IMR-90 (cell line): ENCODE measurements at regions not wholly inside any gene's neighbourhood (a gene's known extent, or its start where the extent isn't known, plus 50 kb on each side); places are given as distances from the start of the nearest gene placed in this dataset.

ENCODE experiments used
- ATAC-seq: fragments of 200-7000 bp; cut with Tn5 transposase; 2 replicates; pipeline ENCODE4 v1.9.1; 2020; ENCODE audit warnings: low read depth, mild to moderate bottlenecking, moderate library complexity
- BruUV-seq: library from RNA; stranded (reverse); fragments of 400-500 nt; replicated peaks from 2 replicates; lab custom pipeline; 2021; lab: Mats Ljungman, UMichigan
- CTCF ChIA-PET: fragments of 300-600 bp; formaldehyde crosslinking; extraction: SDS; loops from one replicate; lab custom pipeline; 2021; ENCODE audit warnings: antibody characterized with exemption; lab: Yijun Ruan, JAX
- POLR2A ChIA-PET: fragments of 300-600 bp; sonication (Branson Sonifier 250); formaldehyde crosslinking; loops from one replicate; lab custom pipeline; 2022; ENCODE audit warnings: antibody characterized with exemption; ENCODE audit not compliant: unreplicated experiment; lab: Charles Lee
- DNase-seq: peaks from one replicate; pipeline ENCODE4 v3.0.0; 2013
- H2AFZ ChIP-seq: replicated peaks from 2 replicates; pipeline ENCODE3; 2013; ENCODE audit warnings: low read length, mild to moderate bottlenecking; ENCODE audit not compliant: poor library complexity
- H2AK5ac ChIP-seq: 2 replicates; pipeline ENCODE4 v1.6.1; 2013; ENCODE audit warnings: low read depth, low read length, inconsistent platforms
- H2AK9ac ChIP-seq: replicated peaks from 2 replicates; pipeline ENCODE3; 2013; ENCODE audit warnings: mild to moderate bottlenecking, low read depth, low read length, moderate library complexity; ENCODE audit not compliant: poor library complexity
- H2BK120ac ChIP-seq: 2 replicates; pipeline ENCODE4 v1.6.1; 2013; ENCODE audit warnings: low read depth, low read length, inconsistent platforms
- H2BK15ac ChIP-seq: 3 replicates; pipeline ENCODE4 v1.6.1; 2013; ENCODE audit warnings: low read depth, low read length, inconsistent platforms
- H2BK20ac ChIP-seq: 2 replicates; pipeline ENCODE4 v1.6.1; 2013; ENCODE audit warnings: low read depth, mild to moderate bottlenecking, inconsistent platforms, low read length, moderate library complexity
- H2BK5ac ChIP-seq: 2 replicates; pipeline ENCODE4 v1.6.1; 2013; ENCODE audit warnings: mild to moderate bottlenecking, low read depth, low read length, inconsistent platforms; ENCODE audit not compliant: poor library complexity, severe bottlenecking
- H3K14ac ChIP-seq: replicated peaks from 2 replicates; pipeline ENCODE4 v1.6.1; 2013; ENCODE audit warnings: low read depth, low read length, inconsistent platforms
- H3K18ac ChIP-seq: 2 replicates; pipeline ENCODE4 v1.6.1; 2013; ENCODE audit warnings: low read depth, low read length, control low read depth
- H3K23ac ChIP-seq: 2 replicates; pipeline ENCODE4 v1.6.1; 2013; ENCODE audit warnings: low read depth, low read length, inconsistent platforms
- H3K27ac ChIP-seq: 2 replicates; pipeline ENCODE4 v1.5.1; 2013; ENCODE audit warnings: mild to moderate bottlenecking, control low read depth, low read length; ENCODE audit not compliant: insufficient read depth
- H3K27me3 ChIP-seq: 2 replicates; pipeline ENCODE4 v1.6.1; 2013; ENCODE audit warnings: low read length; ENCODE audit not compliant: control insufficient read depth, insufficient read depth
- H3K36me3 ChIP-seq: 2 replicates; pipeline ENCODE4 v1.6.1; 2013; ENCODE audit warnings: low read length, mixed read lengths; ENCODE audit not compliant: control insufficient read depth, insufficient read depth
- H3K4ac ChIP-seq: 2 replicates; pipeline ENCODE4 v1.6.1; 2013; ENCODE audit warnings: low read depth, low read length, inconsistent platforms
- H3K4me1 ChIP-seq: 2 replicates; pipeline ENCODE4 v1.6.1; 2013; ENCODE audit warnings: low read length, mixed read lengths; ENCODE audit not compliant: control insufficient read depth, insufficient read depth
- H3K4me2 ChIP-seq: 2 replicates; pipeline ENCODE4 v1.6.1; 2013; ENCODE audit warnings: low read depth, mild to moderate bottlenecking, control low read depth, low read length, moderate library complexity
- H3K4me3 ChIP-seq: 2 replicates; pipeline ENCODE4 v1.5.1; 2013; ENCODE audit warnings: low read depth, mild to moderate bottlenecking, control low read depth, low read length, moderate library complexity; ENCODE audit not compliant: insufficient read depth
- H3K56ac ChIP-seq: 2 replicates; pipeline ENCODE4 v1.6.1; 2013; ENCODE audit warnings: low read length, inconsistent platforms; ENCODE audit not compliant: insufficient read depth; ENCODE audit errors: extremely low read depth
- H3K79me1 ChIP-seq, 2 experiments: 2 replicates each; pipeline ENCODE4 v1.6.1; 2013; ENCODE audit warnings: low read length in 2 of 2, inconsistent platforms in 1 of 2, low read depth in 1 of 2
- H3K9ac ChIP-seq: 2 replicates; pipeline ENCODE4 v1.6.1; 2013; ENCODE audit warnings: low read depth, low read length, control low read depth
- H3K9me1 ChIP-seq: 2 replicates; pipeline ENCODE4 v1.6.1; 2013; ENCODE audit warnings: low read length, inconsistent platforms; ENCODE audit not compliant: insufficient read depth
- H3K9me3 ChIP-seq: 2 replicates; pipeline ENCODE4 v1.6.1; 2013; ENCODE audit warnings: low read length; ENCODE audit not compliant: control insufficient read depth, insufficient read depth
- H4K20me1 ChIP-seq: 2 replicates; pipeline ENCODE4 v1.6.1; 2013; ENCODE audit warnings: low read length, inconsistent platforms; ENCODE audit not compliant: insufficient read depth
- H4K5ac ChIP-seq: 2 replicates; pipeline ENCODE4 v1.6.1; 2013; ENCODE audit warnings: mild to moderate bottlenecking, low read depth, low read length, control low read depth
- H4K8ac ChIP-seq, 2 experiments: 2 replicates each; pipeline ENCODE4 v1.6.1; 2013; ENCODE audit warnings: low read depth in 2 of 2, low read length in 2 of 2, control low read depth in 1 of 2, inconsistent platforms in 1 of 2
- H4K91ac ChIP-seq: 2 replicates; pipeline ENCODE4 v1.6.1; 2013; ENCODE audit warnings: low read depth, low read length, inconsistent platforms; ENCODE audit not compliant: insufficient read depth
- BHLHE40 ChIP-seq: fragments of 150-350 bp; IDR thresholded peaks from 2 replicates; pipeline ENCODE4 v1.6.1; 2016; ENCODE audit warnings: mild to moderate bottlenecking, low read depth, low read length
- CEBPB ChIP-seq: IDR thresholded peaks from 2 replicates; pipeline ENCODE4 v1.6.1; 2012; ENCODE audit warnings: low read depth, low read length, improper control_type of control experiment
- ELK1 ChIP-seq: fragments of 150-350 bp; IDR thresholded peaks from 2 replicates; pipeline ENCODE4 v1.6.1; 2016; ENCODE audit warnings: low read depth, mild to moderate bottlenecking, low read length, moderate library complexity, borderline replicate concordance
- MAFK ChIP-seq: IDR thresholded peaks from 2 replicates; pipeline ENCODE4 v1.6.1; 2012; ENCODE audit warnings: low read depth, low read length, improper control_type of control experiment
- MAZ ChIP-seq: IDR thresholded peaks from 2 replicates; pipeline ENCODE4 v1.6.1; 2012; ENCODE audit warnings: low read depth, mild to moderate bottlenecking, low read length, improper control_type of control experiment, moderate library complexity, borderline replicate concordance
- POLR2A ChIP-seq: IDR thresholded peaks from 2 replicates; pipeline ENCODE4 v1.6.1; 2012; ENCODE audit warnings: mild to moderate bottlenecking, low read depth, low read length
- RCOR1 ChIP-seq: IDR thresholded peaks from 2 replicates; pipeline ENCODE4 v1.6.1; 2012; ENCODE audit warnings: mild to moderate bottlenecking, low read length, improper control_type of control experiment; ENCODE audit not compliant: insufficient replicate concordance
- RFX5 ChIP-seq: IDR thresholded peaks from 2 replicates; pipeline ENCODE4 v1.8.0; 2012; ENCODE audit warnings: low read depth, mild to moderate bottlenecking, low read length, moderate library complexity
- SMC3 ChIP-seq: fragments of 150-350 bp; IDR thresholded peaks from 2 replicates; pipeline ENCODE4 v1.6.1; 2016; ENCODE audit warnings: low read depth, mild to moderate bottlenecking, antibody characterized with exemption, low read length, moderate library complexity
- WGBS, 2 experiments: methylation state at CpG; one replicate each; pipeline versions ENCODE4 v1.1.5 to v1.1.7; 2013; ENCODE audit warnings: missing lambda C conversion rate in 2 of 2; ENCODE audit not compliant: insufficient read length in 1 of 2; ENCODE audit errors: extremely low coverage in 2 of 2; 5-methylcytosine and 5-hydroxymethylcytosine counted together
- dilution Hi-C: fragments of 300-500 bp; cut with HindIII; formaldehyde crosslinking; loops from one replicate; pipeline ENCODE4 v1.14.3; 2018; ENCODE audit warnings: low sequenced_read_pairs; ENCODE audit not compliant: unreplicated experiment
- in situ Hi-C: fragments of 300-500 bp; cut with MboI; formaldehyde crosslinking; loops from 3 replicates; pipeline ENCODE4 v1.14.3; 2019; ENCODE audit warnings: low sequenced_read_pairs, inconsistent platforms, mixed read lengths
- intact Hi-C: fragments of 100-400 bp; cut with micrococcal nuclease; formaldehyde crosslinking; loops from 2 replicates; pipeline ENCODE4 v1.10.0; 2022

- Histone ChIP-seq H3K4me2 (no peak overlapping the region), H2BK5ac (no peak overlapping the region), H3K27me3 (no peaks in the 10 kb centered on the region), H3K79me1 (no peaks in the 10 kb centered on the region), H3K4me1 (peaks cover 26% of the 10 kb centered on the region), H3K9me3 (no peaks in the 10 kb centered on the region), H2AK5ac (peak overlapping the region; percentile 22; the same call in 1 of the 2 replicates), H2BK20ac (no peak overlapping the region), H2BK15ac (no peak overlapping the region), H2AFZ (peak overlapping the region; percentile 4), H3K9ac (no peak overlapping the region), H4K20me1 (no peaks in the 10 kb centered on the region), H3K56ac (no peak overlapping the region), H3K36me3 (no peaks in the 10 kb centered on the region), H3K14ac (no peak overlapping the region), H3K4me3 (no peak overlapping the region), H2BK120ac (peak overlapping the region; percentile 77; the same call in 1 of the 2 replicates), H2AK9ac (peak overlapping the region; percentile 6), H3K4ac (0 out of 2 replicates have a peak overlapping the region, but pooled peaks have one; percentile 77), H4K5ac (no peak overlapping the region), H4K91ac (0 out of 2 replicates have a peak overlapping the region, but pooled peaks have one; percentile 10), H3K27ac (peak overlapping the region; percentile 22; the same call in 1 of the 2 replicates), H3K23ac (no peak overlapping the region), H3K18ac (no peak overlapping the region), H4K8ac (no peak overlapping the region), H3K9me1 (peaks cover 13% of the 10 kb centered on the region)
- TF ChIP-seq POLR2A (no peak), RFX5 (no peak), CEBPB (no peak), BHLHE40 (no peak), RCOR1 (no peak), SMC3 (no peak), ELK1 (no peak), MAZ (no peak), MAFK (no peak)
- in situ Hi-C loops (no loop called here), intact Hi-C loops (no loop called here), dilution Hi-C loops (no loop called here)
- no CpG with 5 or more reads among the region's 7 CpGs for WGBS, 2 experiments
- ATAC-seq (peak; percentile 45), DNase-seq (peak; percentile 54)
- no TSS peak for BruUV-seq
- POLR2A ChIA-PET = no interaction called here
- CTCF ChIA-PET = no interaction called here
These were observed 92.0 kb downstream of the IRF2BPL start for GRCh38 chr14:76936483-76936882.
